Right lobe of liver (tissue), 4 donors: ENCODE measurements at regions not wholly inside any gene's neighbourhood (a gene's known extent, or its start where the extent isn't known, plus 50 kb on each side); places are given as distances from the start of the nearest gene placed in this dataset.

Experiments
- CTCF ChIP-seq, 4 donors: fragments of 200-600 bp in 3 of 4; fragments of 450-650 bp in 1 of 4; IDR thresholded peaks; one replicate each; pipeline versions ENCODE4 v1.5.1 to v1.8.0; 2016 to 2022; ENCODE audit warnings: antibody characterized with exemption in 4 of 4, mild to moderate bottlenecking in 2 of 4
- POLR2A ChIP-seq: fragments of 450-650 bp; IDR thresholded peaks from one replicate; pipeline ENCODE4 v1.6.1; 2017; ENCODE audit warnings: antibody characterized with exemption, mild to moderate bottlenecking
- donor health status: DM: no; HTN: no; CAD: no.
- donor health status: DM: no; HTN: no; CAD: no.
- donor health status: DM: no; HTN: yes; CAD: no.

- TF ChIP-seq CTCF (IDR thresholded peaks at IDR 0.05) (no peak), POLR2A (no peak)
Measured at GRCh38 chr4:126869967-126870366, 762.8 kb upstream of the INTU start.
